ENCODE measurements at regions not wholly inside any gene's neighbourhood (a gene's known extent, or its start where the extent isn't known, plus 50 kb on each side); places are given as distances from the start of the nearest gene placed in this dataset.

DNA sequence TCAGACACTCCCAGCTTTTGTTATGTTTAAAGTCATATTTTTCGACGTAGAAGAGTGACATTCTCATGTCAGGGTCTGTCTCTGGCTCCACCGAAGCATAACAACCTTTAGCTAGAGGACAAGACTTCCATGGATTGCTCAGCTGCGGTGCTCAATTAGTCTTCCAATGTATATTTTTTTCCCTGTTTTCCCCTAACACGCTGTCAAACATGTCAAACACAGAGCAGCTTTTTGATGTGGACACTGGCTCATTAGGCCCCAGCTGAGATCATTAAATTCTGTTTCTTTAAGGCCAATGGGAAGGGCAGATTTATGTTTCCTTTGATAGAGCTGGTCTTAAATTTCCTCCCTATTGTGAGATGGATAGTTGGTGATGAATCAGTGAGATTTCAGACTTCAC is 525.4 kb downstream of the PIK3C3 start:
- Mint-ChIP-seq H3K4me1 (ENCODE audit: low read depth) (no peaks in the 10 kb centered on the region), H3K27me3 (no peaks in the 10 kb centered on the region), H3K27ac (no peak overlapping the region), H3K9me3 (peaks cover 10% of the 10 kb centered on the region), H3K36me3 (ENCODE audit: low read depth) (no peaks in the 10 kb centered on the region), H3K4me3 (no peak overlapping the region)
- intact Hi-C loops (cut with micrococcal nuclease), result no loop called here
- DNase-seq (no peak), ATAC-seq (no peak)
- TF ChIP-seq, protein P1, sequence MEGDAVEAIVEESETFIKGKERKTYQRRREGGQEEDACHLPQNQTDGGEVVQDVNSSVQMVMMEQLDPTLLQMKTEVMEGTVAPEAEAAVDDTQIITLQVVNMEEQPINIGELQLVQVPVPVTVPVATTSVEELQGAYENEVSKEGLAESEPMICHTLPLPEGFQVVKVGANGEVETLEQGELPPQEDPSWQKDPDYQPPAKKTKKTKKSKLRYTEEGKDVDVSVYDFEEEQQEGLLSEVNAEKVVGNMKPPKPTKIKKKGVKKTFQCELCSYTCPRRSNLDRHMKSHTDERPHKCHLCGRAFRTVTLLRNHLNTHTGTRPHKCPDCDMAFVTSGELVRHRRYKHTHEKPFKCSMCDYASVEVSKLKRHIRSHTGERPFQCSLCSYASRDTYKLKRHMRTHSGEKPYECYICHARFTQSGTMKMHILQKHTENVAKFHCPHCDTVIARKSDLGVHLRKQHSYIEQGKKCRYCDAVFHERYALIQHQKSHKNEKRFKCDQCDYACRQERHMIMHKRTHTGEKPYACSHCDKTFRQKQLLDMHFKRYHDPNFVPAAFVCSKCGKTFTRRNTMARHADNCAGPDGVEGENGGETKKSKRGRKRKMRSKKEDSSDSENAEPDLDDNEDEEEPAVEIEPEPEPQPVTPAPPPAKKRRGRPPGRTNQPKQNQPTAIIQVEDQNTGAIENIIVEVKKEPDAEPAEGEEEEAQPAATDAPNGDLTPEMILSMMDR (IDR thresholded peaks at IDR 0.05), result no peak
- POLR2A ChIA-PET, result interaction anchor here (0.8 kb wide), 1 partner anchor 38 kb away, joined by 3 read pairs; no protein-coding TSS in a partner anchor
- CTCF ChIA-PET, result interaction anchor here (1.4 kb wide), 1 partner anchor 12 kb away, joined by 3 read pairs; no protein-coding TSS in a partner anchor

DNA sequence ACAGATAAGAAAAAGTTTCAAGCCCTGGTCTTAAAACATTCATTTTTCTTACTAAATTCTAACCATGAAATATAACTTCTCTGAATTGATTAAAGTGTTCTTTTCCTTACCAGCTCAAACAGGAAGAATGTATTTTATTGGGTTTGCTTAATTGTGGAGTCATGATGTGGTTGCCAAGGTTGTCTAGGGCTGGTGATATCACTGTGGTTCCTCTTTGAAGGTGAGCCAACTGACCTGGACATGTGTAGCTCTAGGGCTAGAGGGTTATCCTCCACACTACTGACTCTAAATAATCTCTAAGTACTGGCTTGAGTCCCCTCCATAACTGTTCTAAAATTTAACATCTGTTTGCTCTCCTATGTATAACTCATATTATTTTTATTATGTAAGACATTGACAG is 529.6 kb downstream of the PIK3C3 start:
- ATAC-seq (no peak), DNase-seq (no peak)
- intact Hi-C loops (cut with micrococcal nuclease), result no loop called here
- Mint-ChIP-seq H3K27me3 (no peaks in the 10 kb centered on the region), H3K4me1 (ENCODE audit: low read depth) (no peaks in the 10 kb centered on the region), H3K27ac (no peak overlapping the region), H3K4me3 (no peak overlapping the region), H3K36me3 (ENCODE audit: low read depth) (no peaks in the 10 kb centered on the region), H3K9me3 (peaks cover 13% of the 10 kb centered on the region)
- TF ChIP-seq, protein P1 (IDR thresholded peaks at IDR 0.05), result no peak
- CTCF ChIA-PET, result no interaction called here
- POLR2A ChIA-PET, result no interaction called here

DNA sequence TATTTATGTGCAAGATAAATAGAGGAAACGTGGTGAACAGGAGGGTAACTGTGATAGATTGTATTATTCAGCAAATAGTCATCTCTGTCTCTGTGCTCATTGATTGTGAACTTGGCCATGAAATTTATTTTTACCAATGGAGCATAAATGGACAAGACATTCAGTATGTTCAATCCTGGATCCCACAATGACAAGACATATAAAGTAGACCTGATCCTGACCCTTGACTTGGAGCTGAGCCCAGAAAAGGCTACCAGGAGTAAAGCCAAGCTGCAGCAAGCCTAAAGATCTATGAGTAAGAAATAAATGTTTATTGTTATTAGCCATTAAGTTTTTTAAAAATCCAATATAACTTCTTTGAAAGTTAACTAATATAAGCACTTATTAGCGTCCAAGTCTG is 531.2 kb downstream of the PIK3C3 start:
- CTCF ChIA-PET, result no interaction called here
- Mint-ChIP-seq H3K27ac (no peak overlapping the region), H3K27me3 (no peaks in the 10 kb centered on the region), H3K4me3 (no peak overlapping the region), H3K4me1 (ENCODE audit: low read depth) (no peaks in the 10 kb centered on the region), H3K9me3 (peaks cover 12% of the 10 kb centered on the region), H3K36me3 (ENCODE audit: low read depth) (no peaks in the 10 kb centered on the region)
- ATAC-seq (no peak), DNase-seq (no peak)
- TF ChIP-seq, protein P1 (IDR thresholded peaks at IDR 0.05), result no peak
- POLR2A ChIA-PET, result no interaction called here
- intact Hi-C loops (cut with micrococcal nuclease), result no loop called here

DNA sequence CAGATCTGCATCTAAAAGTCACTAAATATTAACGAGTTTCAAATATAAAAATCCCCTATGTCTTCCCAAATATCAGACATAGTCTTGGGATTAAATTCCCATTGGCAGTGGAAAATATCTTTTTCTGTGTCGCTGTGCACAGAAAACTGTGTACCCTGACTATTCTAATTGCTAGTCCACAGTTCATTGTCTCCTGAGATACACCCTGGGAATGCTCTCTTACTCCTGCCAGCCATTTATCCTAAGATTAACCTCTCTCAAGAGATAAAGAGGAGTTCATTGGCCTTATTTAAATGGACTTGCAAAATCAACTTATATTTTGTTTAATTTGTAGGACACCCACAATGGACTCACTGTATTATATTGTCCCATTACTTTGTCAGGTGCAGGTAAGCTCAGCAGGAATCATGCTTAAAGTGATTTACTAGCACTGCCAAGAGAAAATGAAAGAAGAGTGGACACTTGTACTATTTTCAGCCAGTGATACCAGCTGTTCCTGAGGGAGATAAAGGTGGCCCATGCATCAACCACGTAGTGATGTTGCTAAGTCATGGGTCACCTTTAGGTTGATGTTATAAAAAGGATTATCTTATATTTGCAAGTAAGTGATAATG is 553.8 kb downstream of the PIK3C3 start:
- Mint-ChIP-seq H3K9me3 (peaks cover 3% of the 10 kb centered on the region), H3K27ac (no peak overlapping the region)
- CTCF ChIA-PET, result no interaction called here

DNA sequence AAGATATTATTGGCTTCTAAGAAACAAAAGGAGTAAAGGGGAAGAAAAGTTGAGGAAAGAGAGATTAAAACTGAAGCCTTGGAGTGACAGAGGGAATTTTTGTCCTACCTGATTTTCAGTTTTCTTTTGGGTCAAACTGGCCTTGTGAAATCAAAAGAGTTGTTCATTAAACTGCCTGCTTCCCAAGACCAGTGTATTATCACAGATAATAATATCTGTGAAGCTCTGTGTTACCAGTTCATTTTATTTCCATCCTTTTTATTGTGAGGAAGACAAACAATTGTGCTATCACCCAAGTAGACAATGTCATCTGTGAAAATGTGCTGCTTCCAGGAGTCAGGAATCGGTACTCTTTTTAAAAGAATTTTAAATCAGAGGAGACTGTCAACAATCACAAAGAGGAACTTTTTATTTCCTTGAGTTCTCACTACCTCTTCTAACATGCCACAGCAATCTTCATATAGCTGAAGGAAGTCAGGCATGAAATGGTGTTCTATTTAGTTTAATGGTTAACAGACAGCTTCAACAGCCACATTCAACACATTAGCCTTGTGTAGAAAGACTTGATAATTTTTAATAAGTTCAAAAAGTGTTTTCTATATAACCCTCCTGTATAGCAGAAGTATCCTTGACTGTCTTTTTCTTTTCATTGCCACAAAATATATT is 554.8 kb downstream of the PIK3C3 start:
- no peaks in the 10 kb centered on the region for H3K27me3 Mint-ChIP-seq
- H3K4me3 Mint-ChIP-seq, result no peak overlapping the region
- no peak overlapping the region for H3K27ac Mint-ChIP-seq
- ATAC-seq (no peak), DNase-seq (no peak)
- TF ChIP-seq, protein P1 (IDR thresholded peaks at IDR 0.05), result no peak
- no peaks in the 10 kb centered on the region for H3K36me3 Mint-ChIP-seq (ENCODE audit: low read depth)
- intact Hi-C loops (cut with micrococcal nuclease), result loop anchor here (10.0 kb wide), 1 partner anchor 55 kb away; no protein-coding TSS in a partner anchor
- peaks cover 5% of the 10 kb centered on the region for H3K9me3 Mint-ChIP-seq
- CTCF ChIA-PET, result no interaction called here
- H3K4me1 Mint-ChIP-seq (ENCODE audit: low read depth), result no peaks in the 10 kb centered on the region
- POLR2A ChIA-PET, result no interaction called here

More for the DNA sequence above, 553.8 kb downstream of the PIK3C3 start:
- TF ChIP-seq, protein P1 (IDR thresholded peaks at IDR 0.05), result no peak
- POLR2A ChIA-PET, result no interaction called here
- intact Hi-C loops (cut with micrococcal nuclease), result loop anchor here (10.0 kb wide), 1 partner anchor 56 kb away; no protein-coding TSS in a partner anchor
- DNase-seq (no peak), ATAC-seq (no peak)
- H3K4me3 Mint-ChIP-seq, result no peak overlapping the region
- H3K36me3 Mint-ChIP-seq (ENCODE audit: low read depth), result no peaks in the 10 kb centered on the region
- H3K4me1 Mint-ChIP-seq (ENCODE audit: low read depth), result no peaks in the 10 kb centered on the region
- H3K27me3 Mint-ChIP-seq, result no peaks in the 10 kb centered on the region

Measured in activated CD8-positive, alpha-beta T cell treated with anti-CD3 and anti-CD28 coated beads for 36 hours (primary cell).